Ishikawa (cell line): ENCODE measurements at regions not wholly inside any gene's neighbourhood (a gene's known extent, or its start where the extent isn't known, plus 50 kb on each side); places are given as distances from the start of the nearest gene placed in this dataset.

Experiments
- CEBPB ChIP-seq: IDR thresholded peaks from 2 replicates; pipeline ENCODE4 v1.6.1; 2012
- CREB1 ChIP-seq: IDR thresholded peaks from 2 replicates; pipeline ENCODE4 v1.6.1; 2012; ENCODE audit warnings: low read depth
- EGR1 ChIP-seq: IDR thresholded peaks from 2 replicates; pipeline ENCODE4 v1.6.1; 2012
- EP300 ChIP-seq: IDR thresholded peaks from 2 replicates; pipeline ENCODE4 v1.6.1; 2012; ENCODE audit warnings: borderline replicate concordance
- FOXM1 ChIP-seq: IDR thresholded peaks from 2 replicates; pipeline ENCODE4 v1.6.1; 2012; ENCODE audit warnings: low read depth, borderline replicate concordance
- MAX ChIP-seq: IDR thresholded peaks from 2 replicates; pipeline ENCODE4 v1.6.1; 2012
- NFIC ChIP-seq: IDR thresholded peaks from 2 replicates; pipeline ENCODE4 v1.6.1; 2012
- RAD21 ChIP-seq: IDR thresholded peaks from 2 replicates; pipeline ENCODE4 v1.6.1; 2012; ENCODE audit warnings: low read depth
- REST ChIP-seq: IDR thresholded peaks from 2 replicates; pipeline ENCODE4 v1.6.1; 2012; ENCODE audit warnings: low read depth, mild to moderate bottlenecking
- TAF1 ChIP-seq: IDR thresholded peaks from 2 replicates; pipeline ENCODE4 v1.6.1; 2012; ENCODE audit warnings: low read depth, mild to moderate bottlenecking
- TCF12 ChIP-seq: IDR thresholded peaks from 2 replicates; pipeline ENCODE4 v1.6.1; 2012; ENCODE audit warnings: low read depth
- TEAD4 ChIP-seq: IDR thresholded peaks from 2 replicates; pipeline ENCODE4 v1.6.1; 2012
- USF1 ChIP-seq: IDR thresholded peaks from 2 replicates; pipeline ENCODE4 v1.6.1; 2012
- YY1 ChIP-seq: IDR thresholded peaks from 2 replicates; pipeline ENCODE4 v1.6.1; 2012; ENCODE audit warnings: low read depth
- ZBTB7A ChIP-seq: IDR thresholded peaks from 2 replicates; pipeline ENCODE4 v1.6.1; 2012; ENCODE audit warnings: low read depth

GRCh38 chr5:12780536-12780935 is 876.3 kb upstream of the CTNND2 start:
- TF ChIP-seq ZBTB7A (no peak), FOXM1 (no peak), EP300 (no peak), TEAD4 (no peak)

- no peak for TF ChIP-seq TAF1
- no peak for TF ChIP-seq RAD21
- TF ChIP-seq NFIC, result no peak
- TF ChIP-seq ZBTB7A, result no peak
- no peak for TF ChIP-seq EP300
- TF ChIP-seq TCF12, result no peak
- TF ChIP-seq USF1, result no peak
Observed at GRCh38 chr5:12777342-12777741, 873.1 kb upstream of the CTNND2 start.

DNA sequence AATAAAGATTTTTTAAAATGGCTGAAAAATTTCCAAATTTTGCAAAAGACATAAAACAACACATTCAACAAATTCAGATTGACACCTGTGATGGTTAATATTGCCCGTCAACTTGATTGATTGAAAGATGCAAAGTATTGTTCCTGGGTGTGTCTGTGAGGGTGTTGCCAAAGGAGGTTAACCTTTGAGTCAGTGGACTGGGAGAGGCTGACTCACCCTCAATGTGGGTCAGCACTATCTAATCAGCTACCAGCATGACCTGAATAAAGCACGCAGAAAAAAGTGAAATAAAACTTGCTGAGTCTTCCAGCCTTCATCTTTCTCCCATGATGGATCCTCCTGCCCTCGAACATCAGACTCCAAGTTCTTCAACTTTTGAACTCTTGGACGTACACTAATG is 868.0 kb upstream of the CTNND2 start:
- TF ChIP-seq TAF1 (no peak), TEAD4 (no peak), TCF12 (no peak), RAD21 (no peak), USF1 (no peak), REST (no peak), NFIC (no peak), FOXM1 (no peak), ZBTB7A (no peak), EP300 (no peak), MAX (no peak), EGR1 (no peak), YY1 (no peak), CREB1 (no peak), CEBPB (no peak)

GRCh38 chr5:12759377-12759776 is 855.1 kb upstream of the CTNND2 start:
- TF ChIP-seq EGR1 (no peak), MAX (no peak), EP300 (no peak), NFIC (no peak), CREB1 (no peak), USF1 (no peak), CEBPB (no peak), TAF1 (no peak), FOXM1 (no peak), ZBTB7A (no peak), RAD21 (no peak), REST (no peak), YY1 (no peak), TCF12 (no peak), TEAD4 (no peak)

DNA sequence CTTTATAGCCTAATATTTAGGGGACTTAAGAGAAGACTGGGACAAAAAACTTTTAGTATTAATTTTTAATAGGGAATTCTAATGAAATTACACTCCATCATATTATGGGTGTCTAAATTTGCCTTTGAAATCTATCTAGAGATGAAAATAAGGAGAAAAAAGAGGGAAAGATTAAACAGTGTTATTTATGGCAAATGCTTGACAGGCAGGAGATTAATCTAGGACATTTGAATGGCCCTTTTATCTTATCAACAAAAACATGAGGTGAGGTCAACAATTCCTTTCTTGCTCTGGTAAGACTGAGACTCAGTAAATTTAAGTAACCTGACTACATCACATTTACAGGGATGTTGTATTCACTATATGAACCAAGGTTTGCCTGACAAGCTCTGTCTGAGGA is 852.8 kb upstream of the CTNND2 start:
- TF ChIP-seq TCF12 (no peak), REST (no peak), RAD21 (no peak), YY1 (no peak), NFIC (no peak), CREB1 (no peak), CEBPB (no peak), USF1 (no peak), TAF1 (no peak), FOXM1 (no peak), MAX (no peak), TEAD4 (no peak), EGR1 (no peak), ZBTB7A (no peak), EP300 (no peak)
